Cardiac fibroblast (primary cell): ENCODE measurements at regions not wholly inside any gene's neighbourhood (a gene's known extent, or its start where the extent isn't known, plus 50 kb on each side); places are given as distances from the start of the nearest gene placed in this dataset.

Experiments
- DNase-seq, 2 donors: peaks; one replicate each; pipeline versions ENCODE4 v3.0.0 to v3.0.0-alpha.2; 2010; ENCODE audit warnings: low read depth in 2 of 2
- H3K4me3 ChIP-seq, 2 donors: replicated peaks in 1 of 2; 1 replicate in 1 of 2; 2 replicates in 1 of 2; pipeline ENCODE4 v1.5.1; 2011; ENCODE audit warnings: low read depth in 2 of 2, low read length in 2 of 2, mild to moderate bottlenecking in 2 of 2, moderate library complexity in 1 of 2
- CTCF ChIP-seq: IDR thresholded peaks from one replicate; pipeline ENCODE4 v1.5.1; 2011; ENCODE audit warnings: low read depth, mild to moderate bottlenecking, low read length, inconsistent platforms

GRCh38 chr6:141167945-141168344 is 964.8 kb upstream of the GJE1 start:
- H3K4me3 ChIP-seq: no peak overlapping the region
- no peak for TF ChIP-seq CTCF
- DNase-seq: no peak

GRCh38 chr6:141165002-141165665 is 967.6 kb upstream of the GJE1 start:
- DNase-seq: peak in 1 of 2 donors; percentile 3
- no peak for TF ChIP-seq CTCF
- H3K4me3 ChIP-seq: no peak overlapping the region

GRCh38 chr6:141164042-141164743 is 968.5 kb upstream of the GJE1 start:
- TF ChIP-seq CTCF: no peak
- no peak overlapping the region for H3K4me3 ChIP-seq
- peak in 1 of 2 donors; percentile 83 for DNase-seq

- no peak overlapping the region for H3K4me3 ChIP-seq
- no peak for TF ChIP-seq CTCF
- peak in 1 of 2 donors; percentile 7 for DNase-seq
Measured at GRCh38 chr6:141163107-141163506, 969.6 kb upstream of the GJE1 start.

GRCh38 chr6:141158740-141159139 is 974.0 kb upstream of the GJE1 start:
- no peak for DNase-seq
- H3K4me3 ChIP-seq: no peak overlapping the region
- no peak for TF ChIP-seq CTCF

- H3K4me3 ChIP-seq: no peak overlapping the region
- no peak for TF ChIP-seq CTCF
- DNase-seq: no peak
Measured at GRCh38 chr6:141153563-141153962, 979.2 kb upstream of the GJE1 start.
